ENCODE measurements at regions not wholly inside any gene's neighbourhood (a gene's known extent, or its start where the extent isn't known, plus 50 kb on each side); places are given as distances from the start of the nearest gene placed in this dataset.
"Not testable (repeated sequence)": the region's sequence is repeated elsewhere in the genome, so short reads cannot be mapped to it uniquely, and the experiment has no call there.

GRCh38 chr15:20289538-20290103, 252.0 kb downstream of the GOLGA6L6 start:
- DNase-seq (ENCODE audit: low spot score) = not testable (repeated sequence)

GRCh38 chr15:20288800-20289537, 252.6 kb downstream of the GOLGA6L6 start:
- not testable (repeated sequence) for DNase-seq (ENCODE audit: low spot score)

GRCh38 chr15:20286559-20286958, 255.0 kb downstream of the GOLGA6L6 start:
- DNase-seq (ENCODE audit: low spot score) = not testable (repeated sequence)

- DNase-seq (ENCODE audit: low spot score) = peak; percentile 62
These were observed 255.8 kb downstream of the GOLGA6L6 start for GRCh38 chr15:20285696-20286300.

GRCh38 chr15:20284891-20285535, 256.6 kb downstream of the GOLGA6L6 start:
- not testable (repeated sequence) for DNase-seq (ENCODE audit: low spot score)

GRCh38 chr15:20283651-20284050, 257.9 kb downstream of the GOLGA6L6 start:
- DNase-seq (ENCODE audit: low spot score) = not testable (repeated sequence)

- DNase-seq (ENCODE audit: low spot score) = not testable (repeated sequence)
These were observed 259.1 kb downstream of the GOLGA6L6 start for GRCh38 chr15:20282491-20282943.

- not testable (repeated sequence) for DNase-seq (ENCODE audit: low spot score)
These were observed 259.9 kb downstream of the GOLGA6L6 start for GRCh38 chr15:20281567-20282275.

GRCh38 chr15:20280933-20281463, 260.6 kb downstream of the GOLGA6L6 start:
- DNase-seq (ENCODE audit: low spot score) = no peak

GRCh38 chr15:20280141-20280932, 261.3 kb downstream of the GOLGA6L6 start:
- not testable (repeated sequence) for DNase-seq (ENCODE audit: low spot score)

- DNase-seq (ENCODE audit: low spot score) = not testable (repeated sequence)
These were observed 262.5 kb downstream of the GOLGA6L6 start for GRCh38 chr15:20279056-20279455.

- DNase-seq (ENCODE audit: low spot score) = not testable (repeated sequence)
These were observed 263.2 kb downstream of the GOLGA6L6 start for GRCh38 chr15:20278376-20278775.

GRCh38 chr15:20277451-20277850, 264.1 kb downstream of the GOLGA6L6 start:
- not testable (repeated sequence) for DNase-seq (ENCODE audit: low spot score)

GRCh38 chr15:20276312-20277114, 265.1 kb downstream of the GOLGA6L6 start:
- not testable (repeated sequence) for DNase-seq (ENCODE audit: low spot score)

GRCh38 chr15:20275373-20275967, 266.1 kb downstream of the GOLGA6L6 start:
- DNase-seq (ENCODE audit: low spot score) = not testable (repeated sequence)

GRCh38 chr15:20272422-20273184, 269.0 kb downstream of the GOLGA6L6 start:
- no peak for DNase-seq (ENCODE audit: low spot score)

GRCh38 chr15:20271647-20272046, 270.0 kb downstream of the GOLGA6L6 start:
- DNase-seq (ENCODE audit: low spot score) = no peak

- not testable (repeated sequence) for DNase-seq (ENCODE audit: low spot score)
These were observed 271.6 kb downstream of the GOLGA6L6 start for GRCh38 chr15:20269956-20270355.

GRCh38 chr15:20267996-20268395, 273.6 kb downstream of the GOLGA6L6 start:
- DNase-seq (ENCODE audit: low spot score) = not testable (repeated sequence)
